ENCODE measurements at regions not wholly inside any gene's neighbourhood (a gene's known extent, or its start where the extent isn't known, plus 50 kb on each side); places are given as distances from the start of the nearest gene placed in this dataset.

DNA sequence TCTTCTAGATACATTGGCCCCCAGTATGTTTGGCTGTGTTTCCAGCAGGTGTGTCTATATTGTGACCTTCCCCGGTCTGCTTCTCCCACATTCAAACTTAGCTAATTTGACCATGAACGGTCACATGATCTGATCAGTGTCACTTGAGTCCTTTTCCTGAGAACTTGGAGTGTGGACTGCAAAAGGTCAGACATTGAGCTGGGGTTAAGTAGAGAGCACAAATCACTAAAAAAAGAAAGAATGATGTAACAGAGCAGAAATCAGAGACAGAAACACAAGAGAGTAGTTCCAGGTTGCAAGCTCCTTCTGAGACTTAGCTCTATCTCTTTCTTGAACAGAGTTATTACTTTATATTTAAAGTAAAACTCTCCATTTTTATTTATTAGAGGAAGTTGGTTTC, 733.9 kb downstream of the CBLN4 start:
- TF ChIP-seq, protein P1, sequence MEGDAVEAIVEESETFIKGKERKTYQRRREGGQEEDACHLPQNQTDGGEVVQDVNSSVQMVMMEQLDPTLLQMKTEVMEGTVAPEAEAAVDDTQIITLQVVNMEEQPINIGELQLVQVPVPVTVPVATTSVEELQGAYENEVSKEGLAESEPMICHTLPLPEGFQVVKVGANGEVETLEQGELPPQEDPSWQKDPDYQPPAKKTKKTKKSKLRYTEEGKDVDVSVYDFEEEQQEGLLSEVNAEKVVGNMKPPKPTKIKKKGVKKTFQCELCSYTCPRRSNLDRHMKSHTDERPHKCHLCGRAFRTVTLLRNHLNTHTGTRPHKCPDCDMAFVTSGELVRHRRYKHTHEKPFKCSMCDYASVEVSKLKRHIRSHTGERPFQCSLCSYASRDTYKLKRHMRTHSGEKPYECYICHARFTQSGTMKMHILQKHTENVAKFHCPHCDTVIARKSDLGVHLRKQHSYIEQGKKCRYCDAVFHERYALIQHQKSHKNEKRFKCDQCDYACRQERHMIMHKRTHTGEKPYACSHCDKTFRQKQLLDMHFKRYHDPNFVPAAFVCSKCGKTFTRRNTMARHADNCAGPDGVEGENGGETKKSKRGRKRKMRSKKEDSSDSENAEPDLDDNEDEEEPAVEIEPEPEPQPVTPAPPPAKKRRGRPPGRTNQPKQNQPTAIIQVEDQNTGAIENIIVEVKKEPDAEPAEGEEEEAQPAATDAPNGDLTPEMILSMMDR (conservative IDR thresholded peaks at IDR 0.05 in 1 of 2, IDR thresholded peaks at IDR 0.05 in 1 of 2; ENCODE audit: low read depth in 1 of 2, low read length in 2 of 2): no peak
- TF ChIP-seq EZH2 (IDR thresholded peaks at IDR 0.05; ENCODE audit: low read length, missing control alignments): no peak

Data from fibroblast of lung (primary cell).